DMS153 (cell line): ENCODE measurements at regions not wholly inside any gene's neighbourhood (a gene's known extent, or its start where the extent isn't known, plus 50 kb on each side); places are given as distances from the start of the nearest gene placed in this dataset.
"Not testable (repeated sequence)": the region's sequence is repeated elsewhere in the genome, so short reads cannot be mapped to it uniquely, and the experiment has no call there.

Experiments
- DNase-seq: peaks from one replicate; lab custom pipeline; 2025; lab: John Stamatoyannopoulos, UW

GRCh38 chr5:1959725-1960581 lies 77.2 kb upstream of the IRX4 start:
- no peak for DNase-seq

GRCh38 chr5:1959231-1959630 lies 76.5 kb upstream of the IRX4 start:
- DNase-seq = no peak

GRCh38 chr5:1958211-1959010 lies 75.7 kb upstream of the IRX4 start:
- no peak for DNase-seq

- no peak for DNase-seq
Measured at GRCh38 chr5:1955586-1955985, 72.9 kb upstream of the IRX4 start.

GRCh38 chr5:1953710-1954109 lies 71.0 kb upstream of the IRX4 start:
- not testable (repeated sequence) for DNase-seq

DNA sequence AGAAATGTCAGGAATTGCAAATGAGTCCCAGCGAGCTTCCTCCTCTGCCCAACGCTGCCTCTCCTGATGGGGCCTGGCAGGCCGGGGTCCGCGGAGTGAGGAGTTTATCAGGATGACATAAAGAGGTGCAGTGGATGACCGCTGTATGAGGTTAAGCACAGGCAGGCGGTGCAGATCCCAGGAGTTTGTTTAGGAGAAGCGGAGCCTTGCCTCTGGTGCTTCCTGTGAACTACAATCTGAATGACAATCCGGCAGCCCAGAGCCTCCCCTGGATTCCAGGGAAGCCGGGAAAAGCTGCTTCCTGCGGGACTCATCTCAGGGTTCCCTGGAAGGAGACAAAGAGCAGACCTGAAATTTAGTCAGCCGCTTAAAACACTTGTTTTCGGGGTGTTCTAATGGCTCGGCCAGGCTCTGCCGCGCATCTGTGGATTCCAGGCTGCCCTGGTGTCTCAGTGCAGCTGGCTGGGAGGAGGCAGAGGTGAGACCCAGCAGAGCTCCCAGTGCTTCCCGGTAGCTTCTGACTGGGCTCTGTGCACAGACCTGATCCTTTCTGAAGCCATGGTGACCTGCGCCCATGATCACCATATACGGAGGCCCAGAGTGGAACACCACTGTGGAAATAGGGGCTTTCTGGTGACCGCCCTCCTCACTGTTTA lies 69.8 kb upstream of the IRX4 start:
- DNase-seq = no peak

- no peak for DNase-seq
Measured at GRCh38 chr5:1952021-1952420, 69.3 kb upstream of the IRX4 start.

DNA sequence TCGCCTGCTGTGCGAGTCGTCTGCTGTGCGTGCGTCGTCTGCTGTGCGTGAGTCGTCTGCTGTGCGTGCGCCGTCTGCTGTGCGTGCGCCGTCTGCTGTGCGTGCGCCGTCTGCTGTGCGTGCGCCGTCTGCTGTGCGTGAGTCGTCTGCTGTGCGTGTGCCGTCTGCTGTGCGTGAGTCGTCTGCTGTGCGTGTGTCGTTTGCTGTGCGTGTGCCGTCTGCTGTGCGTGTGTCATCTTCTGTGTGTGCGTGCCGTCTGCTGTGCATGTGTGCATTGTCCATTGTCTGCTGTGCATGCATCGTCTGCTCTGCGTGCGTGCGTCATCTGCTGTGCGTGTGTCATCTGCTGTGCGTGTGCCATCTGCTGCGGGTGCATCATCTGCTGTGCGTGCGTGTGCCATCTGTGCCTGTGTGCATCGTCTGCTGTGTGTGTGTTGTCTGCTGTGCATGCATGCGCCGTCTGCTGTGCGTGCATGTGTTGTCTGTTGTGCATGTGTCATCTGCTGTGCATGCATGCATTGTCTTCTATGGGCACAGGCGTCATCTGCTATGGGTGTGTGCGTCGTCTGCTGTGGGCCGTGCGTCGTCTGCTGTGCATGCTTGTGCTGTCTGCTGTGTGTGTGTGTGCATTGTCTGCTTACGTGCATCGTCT lies 68.6 kb upstream of the IRX4 start:
- no peak for DNase-seq

- DNase-seq = no peak
Measured at GRCh38 chr5:1950708-1951103, 68.0 kb upstream of the IRX4 start.

- DNase-seq = no peak
Measured at GRCh38 chr5:1950096-1950707, 67.5 kb upstream of the IRX4 start.

DNA sequence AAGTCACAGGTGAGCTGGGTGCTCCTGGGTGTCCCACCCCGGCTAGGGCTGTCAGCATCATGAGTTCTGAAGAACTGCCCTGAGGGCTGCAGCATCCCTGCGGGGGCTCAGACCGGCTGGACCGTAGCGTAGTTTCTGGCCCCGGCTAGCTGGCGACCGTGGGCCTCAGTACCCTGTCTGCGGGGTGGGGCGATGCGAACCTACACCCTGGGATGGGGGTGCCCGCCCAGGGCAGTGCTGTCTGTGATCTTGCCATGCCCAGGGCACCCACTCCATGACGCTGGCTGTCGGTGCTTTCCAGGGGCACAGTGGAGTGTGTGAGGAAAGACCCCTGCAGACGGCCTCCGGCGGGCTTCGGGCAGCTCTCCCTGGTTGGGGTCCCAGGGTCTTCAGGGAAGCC lies 66.5 kb upstream of the IRX4 start:
- DNase-seq = no peak

GRCh38 chr5:1948663-1949191 lies 66.0 kb upstream of the IRX4 start:
- no peak for DNase-seq

DNA sequence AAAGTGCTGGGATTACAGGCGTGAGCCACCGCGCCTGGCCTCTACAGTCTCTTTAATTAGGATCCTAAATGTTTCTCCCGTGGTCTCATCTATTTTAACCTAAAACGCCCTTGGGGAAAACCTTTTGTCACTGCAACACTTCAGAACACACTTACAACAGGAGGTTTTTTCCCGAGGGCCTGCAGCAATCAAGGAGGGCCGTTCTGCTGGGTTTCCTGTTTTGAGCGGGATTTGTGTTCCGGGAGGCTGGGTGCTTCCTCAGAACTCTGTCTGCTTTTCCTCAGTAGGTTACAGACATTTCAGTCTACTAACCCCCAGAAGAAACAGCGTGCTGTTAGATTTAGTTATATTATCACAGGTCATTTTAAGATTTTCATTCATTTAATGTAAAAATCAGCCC lies 65.4 kb upstream of the IRX4 start:
- DNase-seq = peak; percentile 61

DNA sequence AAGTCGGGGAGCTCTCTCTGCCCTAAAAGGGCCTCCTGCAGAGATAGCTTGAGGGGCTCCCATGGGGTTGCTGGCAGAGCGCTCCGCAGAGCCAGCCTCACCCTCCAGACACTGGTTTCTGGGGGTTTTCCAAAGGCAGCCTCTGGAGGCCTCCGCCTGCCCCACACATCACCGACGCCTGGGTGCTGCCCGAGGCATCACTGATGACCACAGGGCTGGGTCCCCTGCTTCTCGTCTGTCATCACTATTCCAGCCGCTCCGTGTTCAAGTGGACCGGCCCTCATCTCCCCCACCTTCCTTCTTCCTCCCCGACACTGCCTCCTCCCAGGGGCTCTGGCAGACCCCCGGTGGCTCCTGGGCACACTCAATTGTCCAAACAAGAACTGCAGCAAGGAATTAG lies 64.1 kb upstream of the IRX4 start:
- no peak for DNase-seq

GRCh38 chr5:1946122-1946677 lies 63.5 kb upstream of the IRX4 start:
- no peak for DNase-seq

GRCh38 chr5:1945606-1946005 lies 62.9 kb upstream of the IRX4 start:
- no peak for DNase-seq

DNA sequence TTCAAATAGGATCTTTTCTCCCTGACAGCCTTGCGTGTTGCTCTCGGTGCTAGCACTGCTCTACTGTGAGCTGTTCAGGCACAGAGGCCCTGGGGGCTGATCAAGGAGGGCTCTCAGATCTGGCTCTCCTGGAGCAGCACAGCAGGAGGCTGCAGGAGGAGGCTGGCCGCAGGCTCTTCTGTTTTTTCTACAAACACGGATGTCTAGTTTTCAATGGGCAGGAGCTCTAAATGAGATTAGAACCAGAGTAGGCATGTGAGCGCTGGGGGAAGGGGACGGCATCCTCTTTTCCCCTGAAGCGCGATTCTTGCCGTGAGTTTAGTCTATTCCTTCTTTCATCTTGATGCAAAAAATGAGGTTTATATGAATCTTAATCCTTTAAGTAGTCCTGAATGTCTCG lies 61.7 kb upstream of the IRX4 start:
- no peak for DNase-seq

DNA sequence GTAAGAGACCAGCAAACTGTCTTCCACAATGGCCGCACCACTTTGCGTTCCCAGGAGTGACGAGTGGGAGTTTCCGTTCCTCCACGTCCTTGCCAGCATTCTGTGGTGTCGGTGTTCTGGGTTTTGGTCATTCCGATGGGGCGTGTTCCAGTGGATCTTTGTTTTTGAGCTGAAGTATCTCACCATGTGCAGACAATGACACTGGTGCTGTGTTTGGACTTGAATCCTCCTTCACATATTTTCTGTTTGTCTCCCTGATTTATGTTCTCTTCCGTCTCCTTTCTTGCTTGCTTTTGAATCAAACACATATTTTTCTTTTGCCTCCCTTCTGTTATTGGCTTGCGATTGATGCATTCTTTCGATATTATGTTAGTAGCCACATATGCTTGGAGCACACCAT lies 60.8 kb upstream of the IRX4 start:
- no peak for DNase-seq

- DNase-seq = no peak
Measured at GRCh38 chr5:1942630-1943029, 59.9 kb upstream of the IRX4 start.

GRCh38 chr5:1942158-1942557 lies 59.4 kb upstream of the IRX4 start:
- no peak for DNase-seq

GRCh38 chr5:1939256-1939655 lies 56.5 kb upstream of the IRX4 start:
- no peak for DNase-seq
